ENCODE measurements at regions not wholly inside any gene's neighbourhood (a gene's known extent, or its start where the extent isn't known, plus 50 kb on each side); places are given as distances from the start of the nearest gene placed in this dataset.

DNA sequence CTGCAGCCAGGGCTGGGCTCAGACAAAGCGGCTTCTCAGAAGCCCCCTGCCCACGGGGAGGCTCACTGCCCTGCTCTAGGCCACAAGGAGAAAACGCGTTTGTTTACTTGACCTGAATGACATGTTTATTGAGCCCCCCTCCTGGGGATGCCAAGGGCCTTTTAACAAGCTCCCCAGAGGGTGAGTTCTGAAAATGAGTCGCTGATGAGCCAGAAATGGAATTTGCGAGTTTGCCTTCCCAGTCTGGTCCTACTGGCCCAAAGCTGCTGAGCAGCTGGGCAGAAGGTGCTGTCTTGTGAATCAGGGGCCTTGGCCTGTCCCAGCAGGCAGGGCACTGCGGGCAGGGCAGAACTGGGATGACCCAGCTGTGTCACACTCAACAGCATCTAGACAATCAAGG is 120.6 kb downstream of the SYF2 start:
- TF ChIP-seq, protein P1, sequence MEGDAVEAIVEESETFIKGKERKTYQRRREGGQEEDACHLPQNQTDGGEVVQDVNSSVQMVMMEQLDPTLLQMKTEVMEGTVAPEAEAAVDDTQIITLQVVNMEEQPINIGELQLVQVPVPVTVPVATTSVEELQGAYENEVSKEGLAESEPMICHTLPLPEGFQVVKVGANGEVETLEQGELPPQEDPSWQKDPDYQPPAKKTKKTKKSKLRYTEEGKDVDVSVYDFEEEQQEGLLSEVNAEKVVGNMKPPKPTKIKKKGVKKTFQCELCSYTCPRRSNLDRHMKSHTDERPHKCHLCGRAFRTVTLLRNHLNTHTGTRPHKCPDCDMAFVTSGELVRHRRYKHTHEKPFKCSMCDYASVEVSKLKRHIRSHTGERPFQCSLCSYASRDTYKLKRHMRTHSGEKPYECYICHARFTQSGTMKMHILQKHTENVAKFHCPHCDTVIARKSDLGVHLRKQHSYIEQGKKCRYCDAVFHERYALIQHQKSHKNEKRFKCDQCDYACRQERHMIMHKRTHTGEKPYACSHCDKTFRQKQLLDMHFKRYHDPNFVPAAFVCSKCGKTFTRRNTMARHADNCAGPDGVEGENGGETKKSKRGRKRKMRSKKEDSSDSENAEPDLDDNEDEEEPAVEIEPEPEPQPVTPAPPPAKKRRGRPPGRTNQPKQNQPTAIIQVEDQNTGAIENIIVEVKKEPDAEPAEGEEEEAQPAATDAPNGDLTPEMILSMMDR (IDR thresholded peaks at IDR 0.05; ENCODE audit: unreplicated experiment in 3 of 3): no peak
- Mint-ChIP-seq H3K27ac (no peak overlapping the region), H3K4me1 (peaks cover 6% of the 10 kb centered on the region), H3K9me3 (peaks cover 10% of the 10 kb centered on the region), H3K4me3 (no peak overlapping the region), H3K27me3 (ENCODE audit: low read depth) (peaks cover 55% of the 10 kb centered on the region), H3K36me3 (ENCODE audit: low read depth) (no peaks in the 10 kb centered on the region)

DNA sequence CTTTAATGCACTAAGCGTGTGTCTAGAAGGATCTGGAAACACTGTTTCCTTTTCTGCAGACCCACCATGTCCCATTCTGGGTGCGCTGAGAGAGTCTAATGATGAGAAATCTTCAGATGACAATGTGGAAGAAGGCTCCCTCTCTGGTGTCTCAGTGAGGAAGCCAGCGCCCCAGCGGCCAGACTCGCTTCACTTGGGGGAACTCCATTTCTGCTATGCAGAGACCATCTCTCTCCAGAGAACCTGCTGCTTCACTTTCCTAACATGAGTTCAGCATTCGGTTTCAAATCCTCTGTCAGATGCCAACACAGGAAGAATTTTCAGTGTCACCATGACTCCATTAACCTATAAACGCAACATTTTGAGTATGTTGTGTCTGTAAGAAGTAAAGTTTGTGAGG is 121.8 kb downstream of the SYF2 start:
- TF ChIP-seq, protein P1 (IDR thresholded peaks at IDR 0.05; ENCODE audit: unreplicated experiment in 3 of 3): no peak
- Mint-ChIP-seq H3K9me3 (peaks cover 8% of the 10 kb centered on the region), H3K4me3 (no peak overlapping the region), H3K27me3 (ENCODE audit: low read depth) (peaks cover 53% of the 10 kb centered on the region), H3K27ac (no peak overlapping the region), H3K4me1 (peaks cover 6% of the 10 kb centered on the region), H3K36me3 (ENCODE audit: low read depth) (no peaks in the 10 kb centered on the region)

DNA sequence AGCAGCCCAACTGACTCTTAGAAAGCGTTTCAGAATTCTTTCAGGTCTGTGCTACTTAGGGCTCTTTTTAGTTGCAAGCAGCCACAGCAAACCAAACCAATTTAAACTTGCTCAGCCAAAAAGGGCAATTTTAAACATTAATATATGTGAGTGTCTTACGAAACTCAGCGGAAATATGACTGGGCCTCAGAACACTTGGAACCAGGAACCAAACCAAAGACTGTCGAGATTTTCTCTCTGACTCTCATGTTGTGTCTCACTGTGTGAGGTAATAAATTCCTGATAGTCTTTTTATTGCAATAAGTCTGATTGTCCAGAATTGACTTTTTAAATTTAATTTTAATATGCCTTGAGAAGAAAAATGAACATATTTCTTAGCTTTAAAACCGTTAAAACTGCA is 122.3 kb downstream of the SYF2 start:
- H3K4me3 Mint-ChIP-seq: no peak overlapping the region
- H3K4me1 Mint-ChIP-seq: peaks cover 9% of the 10 kb centered on the region
- H3K27ac Mint-ChIP-seq: no peak overlapping the region

DNA sequence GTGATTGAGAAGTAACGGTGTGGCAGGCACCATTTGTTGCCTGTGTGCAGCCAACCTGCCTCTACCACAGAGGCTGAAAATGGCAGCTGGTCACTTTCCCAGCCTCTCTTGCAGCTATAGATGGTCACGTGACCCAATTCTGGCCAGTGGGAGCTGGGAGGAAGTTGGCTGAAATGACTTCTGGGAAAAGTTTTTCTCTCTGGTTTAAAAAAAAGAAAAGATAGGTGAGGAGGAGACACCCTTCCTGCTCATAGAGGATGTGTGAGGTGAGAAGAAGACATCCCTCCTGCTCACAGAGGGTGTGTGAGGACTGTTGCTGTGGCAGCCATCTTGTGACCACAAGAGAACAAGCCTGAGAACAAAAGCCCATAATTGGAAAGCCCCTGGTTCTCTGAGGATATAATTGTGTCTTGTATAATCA is 122.8 kb downstream of the SYF2 start:
- Mint-ChIP-seq H3K4me3 (no peak overlapping the region), H3K36me3 (ENCODE audit: low read depth) (no peaks in the 10 kb centered on the region), H3K27me3 (ENCODE audit: low read depth) (peaks cover 52% of the 10 kb centered on the region), H3K4me1 (peaks cover 13% of the 10 kb centered on the region), H3K27ac (no peak overlapping the region), H3K9me3 (peaks cover 8% of the 10 kb centered on the region)
- TF ChIP-seq, protein P1 (IDR thresholded peaks at IDR 0.05; ENCODE audit: unreplicated experiment in 3 of 3): no peak

More for the DNA sequence above, 122.3 kb downstream of the SYF2 start:
- peaks cover 8% of the 10 kb centered on the region for H3K9me3 Mint-ChIP-seq
- H3K36me3 Mint-ChIP-seq (ENCODE audit: low read depth): no peaks in the 10 kb centered on the region
- TF ChIP-seq, protein P1 (IDR thresholded peaks at IDR 0.05; ENCODE audit: unreplicated experiment in 3 of 3): no peak
- H3K27me3 Mint-ChIP-seq (ENCODE audit: low read depth): peaks cover 52% of the 10 kb centered on the region

DNA sequence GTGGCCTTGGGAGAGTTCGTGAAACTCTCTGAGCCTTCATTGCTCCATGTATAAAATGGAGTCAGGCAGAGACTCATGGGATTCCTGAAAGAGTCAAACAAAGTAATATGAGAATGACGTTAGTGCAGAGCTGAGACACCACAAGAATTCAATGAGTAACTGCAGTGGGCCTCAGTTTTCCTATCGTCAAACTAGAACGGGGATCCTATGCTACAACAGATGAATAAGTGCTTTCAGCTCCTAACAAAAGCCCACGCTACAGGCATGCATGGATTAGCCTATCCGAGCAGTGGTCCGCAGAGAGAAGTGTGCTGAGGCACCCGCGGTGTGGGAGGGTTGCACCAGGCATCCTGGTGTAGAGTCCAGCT is 124.7 kb downstream of the SYF2 start:
- Mint-ChIP-seq H3K27ac (no peak overlapping the region), H3K4me3 (no peak overlapping the region), H3K27me3 (ENCODE audit: low read depth) (peaks cover 58% of the 10 kb centered on the region), H3K9me3 (peaks cover 8% of the 10 kb centered on the region), H3K4me1 (peaks cover 7% of the 10 kb centered on the region), H3K36me3 (ENCODE audit: low read depth) (no peaks in the 10 kb centered on the region)
- TF ChIP-seq, protein P1 (IDR thresholded peaks at IDR 0.05; ENCODE audit: unreplicated experiment in 3 of 3): no peak

DNA sequence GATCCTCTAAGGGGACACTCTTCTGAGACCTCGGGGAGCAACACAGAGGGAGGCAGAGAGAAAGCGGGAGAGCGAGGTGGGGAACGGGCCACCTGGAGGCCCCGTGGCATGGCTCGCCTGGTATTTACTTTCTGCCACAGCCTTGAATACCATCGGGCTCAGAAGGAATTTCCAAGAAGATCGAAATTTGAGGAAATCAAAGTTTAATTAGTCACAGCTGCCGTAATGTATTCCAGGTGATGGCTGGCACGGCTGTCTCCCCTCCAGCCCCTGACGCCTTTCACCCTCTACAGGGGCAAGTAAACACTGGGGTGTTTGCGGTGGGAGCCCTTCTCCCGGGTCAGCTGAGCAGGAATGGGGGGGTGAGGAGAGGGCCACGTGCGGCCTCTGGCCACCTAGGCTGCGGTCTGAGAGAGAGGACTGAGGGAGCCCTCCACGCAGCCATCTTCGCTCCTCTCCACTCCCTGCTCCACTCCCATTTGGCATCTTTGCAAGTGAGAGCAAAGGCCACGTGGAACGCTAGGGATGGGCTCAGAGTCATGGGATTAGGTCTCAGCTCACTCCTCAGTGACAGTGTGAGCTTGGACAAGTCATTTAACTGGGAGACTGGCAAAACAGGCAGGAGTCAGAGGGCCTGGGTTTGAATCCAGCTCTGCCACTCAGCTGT is 125.2 kb downstream of the SYF2 start:
- Mint-ChIP-seq H3K27ac (no peak overlapping the region), H3K4me1 (peaks cover 7% of the 10 kb centered on the region), H3K9me3 (peaks cover 8% of the 10 kb centered on the region), H3K4me3 (no peak overlapping the region), H3K36me3 (ENCODE audit: low read depth) (no peaks in the 10 kb centered on the region), H3K27me3 (ENCODE audit: low read depth) (peaks cover 59% of the 10 kb centered on the region)
- TF ChIP-seq, protein P1 (IDR thresholded peaks at IDR 0.05; ENCODE audit: unreplicated experiment in 3 of 3): no peak

Measured in nephron (organoid).